ENCODE measurements at regions not wholly inside any gene's neighbourhood (a gene's known extent, or its start where the extent isn't known, plus 50 kb on each side); places are given as distances from the start of the nearest gene placed in this dataset.

GRCh38 chr5:163248333-163248732, 189.1 kb upstream of the CCNG1 start:
- Histone ChIP-seq H3K27me3 (ENCODE audit: control insufficient read depth, insufficient read depth, low read length) (no peaks in the 10 kb centered on the region), H3K4me3 (ENCODE audit: low read depth, low read length) (no peak overlapping the region), H3K36me3 (ENCODE audit: control insufficient read depth, insufficient read depth, low read length) (no peaks in the 10 kb centered on the region)
- DNase-seq (ENCODE audit: low read depth), result no peak
- TF ChIP-seq CTCF (IDR thresholded peaks at IDR 0.05; ENCODE audit: insufficient read depth, low read length, poor library complexity, severe bottlenecking), result no peak

DNA sequence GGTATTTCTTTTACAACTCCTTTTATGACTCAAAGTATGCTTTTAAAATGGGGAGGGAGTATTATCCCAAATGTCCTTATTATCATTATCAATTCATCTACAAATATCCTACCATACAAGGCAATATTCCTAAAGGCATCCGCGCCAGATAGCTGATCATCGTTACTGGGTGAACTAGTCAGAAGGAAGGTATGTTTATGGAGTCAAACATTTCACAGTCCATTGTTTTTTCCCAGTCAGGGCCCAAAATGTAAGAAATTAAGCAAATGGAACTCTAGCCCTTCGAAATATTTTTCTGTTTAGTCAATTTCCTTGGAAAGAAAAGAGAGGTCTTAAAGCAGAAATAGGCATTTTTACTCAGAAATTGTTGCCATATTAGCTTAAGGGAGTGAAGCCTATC, 188.5 kb upstream of the CCNG1 start:
- H3K27me3 ChIP-seq (ENCODE audit: control insufficient read depth, insufficient read depth, low read length), result no peaks in the 10 kb centered on the region
- no peak for DNase-seq (ENCODE audit: low read depth)
- no peak for TF ChIP-seq CTCF (IDR thresholded peaks at IDR 0.05; ENCODE audit: insufficient read depth, low read length, poor library complexity, severe bottlenecking)
- no peak overlapping the region for H3K4me3 ChIP-seq (ENCODE audit: low read depth, low read length)
- no peaks in the 10 kb centered on the region for H3K36me3 ChIP-seq (ENCODE audit: control insufficient read depth, insufficient read depth, low read length)

DNA sequence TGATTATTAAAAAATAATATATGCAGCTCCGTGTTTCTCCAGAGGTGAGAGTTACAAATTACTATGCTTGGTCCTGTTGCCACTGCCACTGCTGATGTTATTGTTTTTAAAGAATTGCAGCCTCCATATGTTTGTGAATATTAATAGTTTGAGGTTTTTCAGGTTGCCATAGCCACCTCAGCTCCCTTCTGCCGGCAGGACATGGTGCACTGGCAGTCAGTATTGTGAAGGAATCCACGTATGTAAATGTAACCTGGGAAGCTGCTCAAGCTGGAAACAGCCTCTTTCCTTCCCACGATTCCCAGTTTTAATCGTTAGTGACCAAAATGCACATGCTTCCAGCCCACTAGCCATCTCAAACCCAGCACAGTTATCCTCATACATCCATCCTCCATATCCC, 184.4 kb upstream of the CCNG1 start:
- TF ChIP-seq CTCF (IDR thresholded peaks at IDR 0.05; ENCODE audit: insufficient read depth, low read length, poor library complexity, severe bottlenecking), result no peak
- Histone ChIP-seq H3K4me3 (ENCODE audit: low read depth, low read length) (no peak overlapping the region), H3K27me3 (ENCODE audit: control insufficient read depth, insufficient read depth, low read length) (no peaks in the 10 kb centered on the region), H3K36me3 (ENCODE audit: control insufficient read depth, insufficient read depth, low read length) (no peaks in the 10 kb centered on the region)
- DNase-seq (ENCODE audit: low read depth), result no peak

DNA sequence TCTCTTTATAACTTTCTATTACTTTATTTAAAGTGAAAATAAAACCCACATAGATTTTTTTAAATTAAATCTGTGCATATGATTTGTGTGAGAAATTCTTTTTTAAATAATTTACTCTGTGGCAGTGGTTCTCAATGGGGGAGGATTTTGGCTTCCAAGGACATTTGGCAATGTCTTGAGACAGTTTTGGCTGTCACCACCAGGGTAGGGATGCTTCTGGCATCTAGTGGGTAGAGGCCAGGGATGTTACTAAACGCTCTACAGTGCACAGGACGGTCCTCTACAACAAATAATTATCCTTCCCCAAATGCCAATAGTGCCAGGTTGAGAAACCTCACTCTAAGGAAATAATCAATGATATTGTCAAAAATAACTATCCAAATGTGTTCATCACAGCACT, 177.9 kb upstream of the CCNG1 start:
- no peak overlapping the region for H3K4me3 ChIP-seq (ENCODE audit: low read depth, low read length)
- DNase-seq (ENCODE audit: low read depth), result no peak
- no peaks in the 10 kb centered on the region for H3K36me3 ChIP-seq (ENCODE audit: control insufficient read depth, insufficient read depth, low read length)
- H3K27me3 ChIP-seq (ENCODE audit: control insufficient read depth, insufficient read depth, low read length), result no peaks in the 10 kb centered on the region
- TF ChIP-seq CTCF (IDR thresholded peaks at IDR 0.05; ENCODE audit: insufficient read depth, low read length, poor library complexity, severe bottlenecking), result no peak

- H3K36me3 ChIP-seq (ENCODE audit: control insufficient read depth, insufficient read depth, low read length), result no peaks in the 10 kb centered on the region
- no peaks in the 10 kb centered on the region for H3K27me3 ChIP-seq (ENCODE audit: control insufficient read depth, insufficient read depth, low read length)
- no peak for TF ChIP-seq CTCF (IDR thresholded peaks at IDR 0.05; ENCODE audit: insufficient read depth, low read length, poor library complexity, severe bottlenecking)
- DNase-seq (ENCODE audit: low read depth), result no peak
- H3K4me3 ChIP-seq (ENCODE audit: low read depth, low read length), result no peak overlapping the region
Measured at GRCh38 chr5:163260471-163260870, 176.9 kb upstream of the CCNG1 start.

GRCh38 chr5:163260961-163261360, 176.4 kb upstream of the CCNG1 start:
- H3K27me3 ChIP-seq (ENCODE audit: control insufficient read depth, insufficient read depth, low read length), result no peaks in the 10 kb centered on the region
- no peak for DNase-seq (ENCODE audit: low read depth)

More at GRCh38 chr5:163260961-163261360, 176.4 kb upstream of the CCNG1 start:
- Histone ChIP-seq H3K4me3 (ENCODE audit: low read depth, low read length) (no peak overlapping the region), H3K36me3 (ENCODE audit: control insufficient read depth, insufficient read depth, low read length) (no peaks in the 10 kb centered on the region)
- no peak for TF ChIP-seq CTCF (IDR thresholded peaks at IDR 0.05; ENCODE audit: insufficient read depth, low read length, poor library complexity, severe bottlenecking)
